HepG2 (cell line): ENCODE measurements at regions not wholly inside any gene's neighbourhood (a gene's known extent, or its start where the extent isn't known, plus 50 kb on each side); places are given as distances from the start of the nearest gene placed in this dataset.

Experiments used
- ATAC-seq: fragments of 200-7000 bp; cut with Tn5 transposase; 3 replicates; pipeline ENCODE4 v1.9.1; 2020; ENCODE audit warnings: mild to moderate bottlenecking, moderate library complexity
- BruUV-seq: library from RNA; stranded (reverse); fragments of 400-500 nt; replicated peaks from 2 replicates; lab custom pipeline; 2021; lab: Mats Ljungman, UMichigan
- CTCF ChIA-PET: fragments of 300-600 bp; formaldehyde crosslinking; extraction: SDS; loops from one replicate; lab custom pipeline; 2021; ENCODE audit warnings: low total read pairs, inconsistent platforms, low intra/inter-chr PET ratio; lab: Yijun Ruan, JAX
- POLR2A ChIA-PET: fragments of 350-600 bp; sonication (Branson Sonifier 250); formaldehyde crosslinking; loops from one replicate; lab custom pipeline; 2020; ENCODE audit warnings: antibody characterized with exemption, inconsistent platforms; lab: Yijun Ruan, JAX
- DNase-seq: peaks from one replicate; pipeline ENCODE4 v3.0.0-alpha.2; 2015; ENCODE audit warnings: low spot score
- FAIRE-seq: peaks from 3 replicates; lab custom pipeline; 2011; peaks lifted over from hg19 to GRCh38; lab: Jason Lieb, UNC
- H2AFZ ChIP-seq: one replicate; pipeline ENCODE4 v1.6.1; 2011; ENCODE audit warnings: low read length, inconsistent platforms
- H3K27ac ChIP-seq: fragments of 300-600 bp; 3 replicates; pipeline ENCODE4 v1.8.0; 2011; ENCODE audit warnings: mixed run types, mild to moderate bottlenecking, mixed read lengths, low read length, inconsistent platforms; ENCODE audit not compliant: insufficient read depth; ENCODE audit errors: extremely low read length
- H3K27me3 ChIP-seq, 2 experiments: fragments of 200-600 bp in 1 of 2; 2 replicates in 1 of 2; 3 replicates in 1 of 2; pipeline versions ENCODE4 v1.6.0 to v1.8.0; 2011; ENCODE audit warnings: low read length in 2 of 2, mild to moderate bottlenecking in 2 of 2, moderate library complexity in 2 of 2, inconsistent platforms in 1 of 2; ENCODE audit not compliant: insufficient read depth in 2 of 2, control insufficient read depth in 1 of 2
- H3K36me3 ChIP-seq, 2 experiments: fragments of 200-600 bp in 1 of 2; replicated peaks in 1 of 2; 2 replicates in 1 of 2; 3 replicates in 1 of 2; pipeline versions ENCODE4 v1.5.1 to v1.8.0; 2011; ENCODE audit warnings: low read length in 2 of 2, inconsistent platforms in 1 of 2; ENCODE audit not compliant: insufficient read depth in 2 of 2, control insufficient read depth in 1 of 2
- H3K4me1 ChIP-seq: 2 replicates; pipeline ENCODE4 v1.5.1; 2012; ENCODE audit warnings: low read length, inconsistent platforms; ENCODE audit not compliant: insufficient read depth
- H3K4me2 ChIP-seq: 2 replicates; pipeline ENCODE4 v1.6.0; 2011; ENCODE audit warnings: low read depth, low read length, inconsistent platforms
- H3K4me3 ChIP-seq, 3 experiments: fragments of 200-600 bp in 1 of 3; sonication (generic), shearing (Covaris generic) in 1 of 3; replicated peaks in 1 of 3; 2 replicates each; pipeline ENCODE4 v1.5.1; 2011 to 2016; ENCODE audit warnings: low read length in 3 of 3, inconsistent platforms in 2 of 3, low read depth in 2 of 3, mild to moderate bottlenecking in 2 of 3, control low read depth in 1 of 3, mixed read lengths in 1 of 3; ENCODE audit not compliant: insufficient read depth in 1 of 3
- H3K79me2 ChIP-seq: one replicate; pipeline ENCODE4 v1.6.1; 2011; ENCODE audit warnings: low read length, inconsistent platforms; ENCODE audit not compliant: insufficient read depth
- H3K9ac ChIP-seq: 2 replicates; pipeline ENCODE4 v1.6.0; 2011; ENCODE audit warnings: mild to moderate bottlenecking, low read depth, low read length, inconsistent platforms; ENCODE audit not compliant: insufficient read depth
- H3K9me3 ChIP-seq: 2 replicates; pipeline ENCODE4 v1.5.1; 2012; ENCODE audit warnings: mild to moderate bottlenecking, low read length
- H4K20me1 ChIP-seq: 2 replicates; pipeline ENCODE4 v1.6.0; 2011; ENCODE audit warnings: inconsistent platforms, mild to moderate bottlenecking, low read length, moderate library complexity; ENCODE audit not compliant: insufficient read depth
- DMAP1 ChIP-seq: IDR thresholded peaks from 2 replicates; pipeline ENCODE4 v1.6.1; 2016
- MED1 ChIP-seq: sonication (generic); formaldehyde crosslinking; IDR thresholded peaks from 2 replicates; pipeline ENCODE4 v1.4.0; 2020; ENCODE audit warnings: missing genetic modification reagents
- PITX1 ChIP-seq: sonication (generic); formaldehyde crosslinking; IDR thresholded peaks from 2 replicates; pipeline ENCODE4 v1.5.1; 2020; ENCODE audit warnings: mild to moderate bottlenecking, missing genetic modification reagents
- RBM39 ChIP-seq: fragments of 200-400 bp; formaldehyde crosslinking; IDR thresholded peaks from one replicate; pipeline ENCODE4 v1.6.1; 2018; ENCODE audit warnings: antibody characterized with exemption, mild to moderate bottlenecking, low read depth, low read length; ENCODE audit not compliant: poor library complexity, severe bottlenecking
- RERE ChIP-seq: IDR thresholded peaks from 2 replicates; pipeline ENCODE4 v1.6.1; 2016; ENCODE audit warnings: low read depth, missing genetic modification reagents, missing compliant biosample characterization
- RFXAP ChIP-seq: sonication (generic); formaldehyde crosslinking; IDR thresholded peaks from 2 replicates; pipeline ENCODE4 v1.4.0; 2020; ENCODE audit warnings: missing genetic modification reagents, borderline replicate concordance
- SAP130 ChIP-seq: IDR thresholded peaks from 2 replicates; pipeline ENCODE4 v1.6.1; 2016; ENCODE audit warnings: low read depth
- ZFP36L2 ChIP-seq: sonication (generic); formaldehyde crosslinking; IDR thresholded peaks from 2 replicates; pipeline ENCODE4 v1.4.0; 2020; ENCODE audit warnings: missing genetic modification reagents
- ZMAT3 ChIP-seq: sonication (generic); formaldehyde crosslinking; conservative IDR thresholded peaks from 2 replicates; pipeline ENCODE4 v1.7.0; 2021; ENCODE audit warnings: missing genetic modification reagents
- ZNF18 ChIP-seq: sonication (generic); formaldehyde crosslinking; IDR thresholded peaks from 2 replicates; pipeline ENCODE4 v1.8.0; 2022; ENCODE audit warnings: mild to moderate bottlenecking, missing genetic modification reagents; ENCODE audit not compliant: insufficient replicate concordance
- ZNF180 ChIP-seq: sonication (generic); formaldehyde crosslinking; IDR thresholded peaks from 2 replicates; pipeline ENCODE4 v1.4.0; 2020; ENCODE audit warnings: low read depth, missing genetic modification reagents, borderline replicate concordance
- ZNF263 ChIP-seq: sonication (generic); formaldehyde crosslinking; IDR thresholded peaks from 2 replicates; pipeline ENCODE4 v1.4.0; 2020; ENCODE audit warnings: missing genetic modification reagents
- ZNF317 ChIP-seq: sonication (generic); formaldehyde crosslinking; IDR thresholded peaks from 2 replicates; pipeline ENCODE4 v1.5.0; 2020; ENCODE audit warnings: mild to moderate bottlenecking, missing genetic modification reagents
- ZNF343 ChIP-seq: sonication (generic); formaldehyde crosslinking; IDR thresholded peaks from 2 replicates; pipeline ENCODE4 v1.4.0; 2020; ENCODE audit warnings: mild to moderate bottlenecking, missing genetic modification reagents
- ZNF572 ChIP-seq: sonication (generic); formaldehyde crosslinking; IDR thresholded peaks from 2 replicates; pipeline ENCODE4 v1.5.1; 2020; ENCODE audit warnings: mild to moderate bottlenecking, missing genetic modification reagents
- whole genome bisulfite sequencing: methylation state at CpG from one replicate; pipeline ENCODE4 v1.1.6; 2017; ENCODE audit warnings: low lambda C conversion rate; 5-methylcytosine and 5-hydroxymethylcytosine counted together
- in situ Hi-C: cut with HindIII; loops from 2 replicates; pipeline ENCODE4 v1.10.0; 2017; ENCODE audit warnings: low pct_unique_long_range_greater_than_20kb; ENCODE audit not compliant: extremely low pct_ligation_motif_present
- intact Hi-C: fragments of 100-400 bp; cut with micrococcal nuclease; formaldehyde crosslinking; loops from one replicate; pipeline ENCODE4 v1.10.0; 2022; ENCODE audit not compliant: unreplicated experiment

DNA sequence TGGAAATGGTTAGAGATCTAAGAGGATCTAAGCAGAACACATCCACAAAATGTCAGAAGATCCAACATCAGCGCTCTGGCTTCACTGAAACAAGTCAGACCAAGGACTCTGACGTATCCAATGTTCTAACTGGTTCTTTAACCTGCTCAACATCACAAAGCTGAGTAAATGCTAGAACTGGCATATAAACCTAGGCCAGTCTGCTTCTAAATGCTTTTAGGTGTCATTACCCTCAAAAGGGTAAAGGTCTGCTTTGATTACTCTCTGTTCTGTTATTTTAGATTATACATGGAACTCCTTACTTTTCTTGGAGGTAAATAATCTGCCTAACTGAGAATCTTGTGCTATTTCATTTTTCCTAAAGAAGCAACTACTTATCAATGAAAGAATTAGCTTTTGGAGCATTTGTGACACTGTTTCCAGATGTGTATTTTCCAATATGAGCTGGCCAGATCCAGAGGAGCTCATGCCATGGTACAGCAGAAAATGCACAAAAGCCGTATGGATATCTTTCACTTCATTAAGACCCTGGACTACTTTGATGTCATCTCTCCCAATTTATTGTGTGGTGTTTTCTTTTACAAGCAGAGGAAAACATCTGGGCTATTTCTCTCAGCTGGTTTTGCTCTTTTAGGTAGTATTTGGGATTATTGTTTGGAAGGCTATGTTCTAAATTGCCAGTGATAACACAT, 123.5 kb downstream of the RASGEF1B start:
- intact Hi-C loops = no loop called here

GRCh38 chr4:81346719-81347118, 125.0 kb downstream of the RASGEF1B start:
- FAIRE-seq = no peak
- TF ChIP-seq DMAP1 (CRISPR knock-in tag) (no peak), RERE (CRISPR knock-in tag) (no peak), ZNF263 (CRISPR knock-in tag) (no peak), ZNF180 (CRISPR knock-in tag) (no peak), RBM39 (no peak), MED1 (CRISPR knock-in tag) (no peak), ZNF18 (CRISPR knock-in tag) (no peak), ZNF317 (no peak), PITX1 (no peak), ZNF343 (CRISPR knock-in tag) (no peak), ZFP36L2 (CRISPR knock-in tag) (no peak)

More for the DNA sequence above, 123.5 kb downstream of the RASGEF1B start:
- FAIRE-seq (no peak), ATAC-seq (no peak), DNase-seq (no peak)
- 0% methylated on average over 1 of the region's 3 CpGs for WGBS
- CTCF ChIA-PET = no interaction called here
- Histone ChIP-seq H3K4me2 (no peak overlapping the region), H3K79me2 (no peaks in the 10 kb centered on the region), H4K20me1 (no peaks in the 10 kb centered on the region), H3K27me3 (no peaks in the 10 kb centered on the region), H3K9ac (no peak overlapping the region), H3K36me3 (no peaks in the 10 kb centered on the region), H3K27ac (no peak overlapping the region), H3K4me3 (no peak overlapping the region), H2AFZ (no peak overlapping the region), H3K4me1 (no peaks in the 10 kb centered on the region), H3K9me3 (no peaks in the 10 kb centered on the region)
- POLR2A ChIA-PET = no interaction called here
- TF ChIP-seq ZMAT3 (CRISPR knock-in tag) = no peak
- no peak for TF ChIP-seq ZNF572 (CRISPR knock-in tag)
- no peak for TF ChIP-seq SAP130
- TF ChIP-seq RFXAP (CRISPR knock-in tag) = no peak
- BruUV-seq = no TSS peak
- in situ Hi-C loops = no loop called here

More at GRCh38 chr4:81346719-81347118, 125.0 kb downstream of the RASGEF1B start:
- Histone ChIP-seq H3K79me2 (no peaks in the 10 kb centered on the region), H4K20me1 (no peaks in the 10 kb centered on the region), H3K27me3 (no peaks in the 10 kb centered on the region), H2AFZ (no peak overlapping the region), H3K4me3 (no peak overlapping the region), H3K9ac (no peak overlapping the region), H3K4me2 (no peak overlapping the region), H3K27ac (no peak overlapping the region), H3K9me3 (no peaks in the 10 kb centered on the region), H3K36me3 (no peaks in the 10 kb centered on the region), H3K4me1 (no peaks in the 10 kb centered on the region)
- in situ Hi-C loops (no loop called here), intact Hi-C loops (no loop called here)
- DNase-seq = no peak
- no peak for ATAC-seq
- WGBS = no CpG with 5 or more reads among the region's 1 CpG
- ChIA-PET POLR2A (no interaction called here), CTCF (no interaction called here)
- BruUV-seq = no TSS peak
